ENCODE measurements at regions not wholly inside any gene's neighbourhood (a gene's known extent, or its start where the extent isn't known, plus 50 kb on each side); places are given as distances from the start of the nearest gene placed in this dataset.
A peak's percentile ranks its signal among the peaks of the same experiment; 100 is the strongest.

DNA sequence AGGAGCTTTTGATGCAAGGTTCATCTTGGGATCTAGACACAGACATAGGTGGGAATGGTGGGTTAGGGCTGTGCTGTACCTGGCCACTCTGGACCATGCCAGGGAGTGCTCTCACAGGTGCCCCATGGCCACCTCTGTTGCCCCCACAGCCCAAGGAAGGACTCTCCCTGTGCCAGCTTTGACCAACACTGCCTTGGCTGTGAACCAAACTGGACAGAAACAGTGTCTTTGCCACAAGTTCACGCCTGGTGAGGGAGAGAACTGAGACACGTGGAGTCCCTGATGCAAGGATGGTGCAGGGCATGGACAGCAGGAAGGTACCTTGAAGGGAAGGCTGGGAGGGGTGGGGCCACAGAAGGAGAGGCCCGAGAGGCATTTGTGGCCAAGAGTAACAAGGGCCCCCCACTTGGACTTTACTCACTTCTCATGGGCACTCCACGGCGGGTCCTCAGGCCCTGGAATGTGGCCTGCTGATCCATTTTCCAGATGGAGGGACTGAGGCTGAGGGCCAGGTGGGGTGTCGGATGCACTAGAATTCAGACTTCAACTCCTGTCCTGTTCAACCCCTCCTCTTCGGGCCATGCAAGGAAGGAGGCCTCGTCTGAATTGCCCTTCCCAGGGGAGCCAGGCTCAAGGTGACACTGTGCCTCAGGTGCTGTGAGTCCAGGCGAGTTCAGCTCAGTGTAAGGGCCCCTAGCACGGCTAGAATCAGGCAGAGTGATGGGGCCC, 103.3 kb downstream of the YTHDF1 start:
- intact Hi-C loops (cut with DNase I), result no loop called here
- Histone ChIP-seq H3K27ac (ENCODE audit: low read length) (no peak overlapping the region), H3K27me3 (ENCODE audit: control insufficient read depth, insufficient read depth) (no peaks in the 10 kb centered on the region), H3K9me3 (ENCODE audit: control insufficient read depth, low read length) (peaks cover 2% of the 10 kb centered on the region), H3K4me3 (ENCODE audit: low read length) (no peak overlapping the region), H3K4me1 (ENCODE audit: control insufficient read depth, insufficient read depth, low read length) (no peaks in the 10 kb centered on the region)
- WGBS, result 65% methylated on average over 10 of the region's 10 CpGs
- ATAC-seq, result no peak
- peak; percentile 0 to 20 (median 9) for DNase-seq

- ATAC-seq (no peak), DNase-seq (peak in 2 of 3 donors; percentile 6 to 28)
- no peaks in the 10 kb centered on the region for H3K4me1 ChIP-seq (ENCODE audit: control insufficient read depth, insufficient read depth, low read length)
- no peaks in the 10 kb centered on the region for H3K27me3 ChIP-seq (ENCODE audit: control insufficient read depth, insufficient read depth)
- WGBS, result 80% methylated on average over 9 of the region's 9 CpGs
- peaks cover 2% of the 10 kb centered on the region for H3K9me3 ChIP-seq (ENCODE audit: control insufficient read depth, low read length)
- intact Hi-C loops (cut with DNase I), result no loop called here
- H3K4me3 ChIP-seq (ENCODE audit: low read length), result no peak overlapping the region
- no peak overlapping the region for H3K27ac ChIP-seq (ENCODE audit: low read length)
Measured at GRCh38 chr20:63108247-63108646, 101.5 kb upstream of the BHLHE23 start.

GRCh38 chr20:63107449-63108200, 100.9 kb upstream of the BHLHE23 start:
- ATAC-seq, result no peak
- H3K27ac ChIP-seq (ENCODE audit: low read length), result no peak overlapping the region
- peak; percentile 6 to 23 (median 18) for DNase-seq
- 71% methylated on average over 8 of the region's 8 CpGs for WGBS
- no peak overlapping the region for H3K4me3 ChIP-seq (ENCODE audit: low read length)
- no peaks in the 10 kb centered on the region for H3K4me1 ChIP-seq (ENCODE audit: control insufficient read depth, insufficient read depth, low read length)
- intact Hi-C loops (cut with DNase I), result no loop called here
- H3K9me3 ChIP-seq (ENCODE audit: control insufficient read depth, low read length), result peaks cover 2% of the 10 kb centered on the region
- no peaks in the 10 kb centered on the region for H3K27me3 ChIP-seq (ENCODE audit: control insufficient read depth, insufficient read depth)

GRCh38 chr20:63106765-63107448, 100.1 kb upstream of the BHLHE23 start:
- intact Hi-C loops (cut with DNase I), result no loop called here
- no peak overlapping the region for H3K4me3 ChIP-seq (ENCODE audit: low read length)
- 72% methylated on average over 16 of the region's 16 CpGs for WGBS
- peak; percentile 6 to 22 (median 19) for DNase-seq
- no peak for ATAC-seq
- H3K9me3 ChIP-seq (ENCODE audit: control insufficient read depth, low read length), result no peaks in the 10 kb centered on the region
- H3K4me1 ChIP-seq (ENCODE audit: control insufficient read depth, insufficient read depth, low read length), result no peaks in the 10 kb centered on the region
- no peaks in the 10 kb centered on the region for H3K27me3 ChIP-seq (ENCODE audit: control insufficient read depth, insufficient read depth)
- no peak overlapping the region for H3K27ac ChIP-seq (ENCODE audit: low read length)

GRCh38 chr20:63106108-63106764, 99.5 kb upstream of the BHLHE23 start:
- peak; percentile 30 to 68 for ATAC-seq
- peak; percentile 73 to 81 (median 78) for DNase-seq
- Histone ChIP-seq H3K9me3 (ENCODE audit: control insufficient read depth, low read length) (no peaks in the 10 kb centered on the region), H3K27me3 (ENCODE audit: control insufficient read depth, insufficient read depth) (no peaks in the 10 kb centered on the region), H3K4me1 (ENCODE audit: control insufficient read depth, insufficient read depth, low read length) (no peaks in the 10 kb centered on the region), H3K4me3 (ENCODE audit: low read length) (no peak overlapping the region), H3K27ac (ENCODE audit: low read length) (no peak overlapping the region)
- intact Hi-C loops (cut with DNase I), result no loop called here
- WGBS, result 56% methylated on average over 15 of the region's 15 CpGs

GRCh38 chr20:63105211-63106107, 98.7 kb upstream of the BHLHE23 start:
- Histone ChIP-seq H3K27me3 (ENCODE audit: control insufficient read depth, insufficient read depth) (no peaks in the 10 kb centered on the region), H3K27ac (ENCODE audit: low read length) (no peak overlapping the region)
- intact Hi-C loops (cut with DNase I), result no loop called here

GRCh38 chr20:63104312-63105181, 97.8 kb upstream of the BHLHE23 start:
- Histone ChIP-seq H3K4me3 (ENCODE audit: low read length) (no peak overlapping the region), H3K4me1 (ENCODE audit: control insufficient read depth, insufficient read depth, low read length) (no peaks in the 10 kb centered on the region), H3K27me3 (ENCODE audit: control insufficient read depth, insufficient read depth) (no peaks in the 10 kb centered on the region), H3K27ac (ENCODE audit: low read length) (no peak overlapping the region), H3K9me3 (ENCODE audit: control insufficient read depth, low read length) (no peaks in the 10 kb centered on the region)
- intact Hi-C loops (cut with DNase I), result no loop called here
- DNase-seq (peak; percentile 6 to 40 (median 35)), ATAC-seq (no peak)
- 78% methylated on average over 19 of the region's 19 CpGs for WGBS

More at GRCh38 chr20:63105211-63106107, 98.7 kb upstream of the BHLHE23 start:
- no peak for ATAC-seq
- H3K4me3 ChIP-seq (ENCODE audit: low read length), result no peak overlapping the region
- DNase-seq, result peak; percentile 10 to 39 (median 12)
- no peaks in the 10 kb centered on the region for H3K9me3 ChIP-seq (ENCODE audit: control insufficient read depth, low read length)
- no peaks in the 10 kb centered on the region for H3K4me1 ChIP-seq (ENCODE audit: control insufficient read depth, insufficient read depth, low read length)
- 79% methylated on average over 32 of the region's 32 CpGs for WGBS

DNA sequence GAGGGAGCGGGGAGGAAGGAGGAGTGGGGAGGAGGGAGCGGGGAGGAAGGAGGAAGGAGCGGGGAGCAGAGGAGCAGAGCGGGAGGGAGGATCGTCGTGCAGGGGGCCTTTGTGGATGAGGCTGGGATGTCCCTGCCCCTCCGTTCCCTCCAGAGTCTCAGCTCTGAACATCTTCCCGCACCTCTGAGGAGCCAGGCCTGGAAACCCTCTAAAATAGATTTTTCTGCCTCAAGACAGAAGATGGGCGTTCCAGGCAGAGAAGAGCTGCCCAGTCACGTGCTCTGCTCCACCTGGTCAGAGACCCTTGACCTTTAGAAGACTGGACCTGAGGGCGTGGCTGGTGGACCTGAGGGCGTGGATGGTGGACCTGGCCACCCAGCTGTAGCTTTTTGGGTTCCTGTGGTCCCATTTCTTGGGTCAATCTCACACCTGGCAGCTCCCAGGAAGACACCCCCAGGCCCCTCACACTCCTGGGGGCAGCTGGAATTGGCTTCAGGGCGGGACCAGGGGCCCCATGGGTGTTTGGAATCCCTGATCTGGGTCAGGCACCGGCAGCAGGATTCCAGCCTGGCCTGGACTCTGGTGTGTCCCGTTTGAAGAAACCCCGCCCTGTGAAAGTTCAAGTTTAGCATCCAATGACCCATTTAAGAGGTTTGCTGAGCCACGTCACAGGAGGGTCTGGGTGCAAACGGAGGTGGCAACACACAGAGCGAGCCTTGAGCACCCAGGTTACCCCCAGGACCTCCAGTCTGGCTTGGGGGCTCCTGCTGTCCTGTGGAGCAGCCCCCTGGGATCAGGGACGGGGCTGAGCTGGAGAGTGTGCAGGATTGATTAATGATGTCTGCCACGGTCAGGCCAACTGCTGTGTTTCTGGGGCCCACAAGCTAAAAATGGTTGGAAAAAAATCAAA, 96.9 kb upstream of the BHLHE23 start:
- H3K27ac ChIP-seq (ENCODE audit: low read length), result no peak overlapping the region
- ATAC-seq (no peak), DNase-seq (peak; percentile 11 to 39 (median 32))
- H3K4me3 ChIP-seq (ENCODE audit: low read length), result no peak overlapping the region
- 75% methylated on average over 21 of the region's 21 CpGs for WGBS
- no peaks in the 10 kb centered on the region for H3K9me3 ChIP-seq (ENCODE audit: control insufficient read depth, low read length)
- no peaks in the 10 kb centered on the region for H3K4me1 ChIP-seq (ENCODE audit: control insufficient read depth, insufficient read depth, low read length)
- intact Hi-C loops (cut with DNase I), result no loop called here
- H3K27me3 ChIP-seq (ENCODE audit: control insufficient read depth, insufficient read depth), result no peaks in the 10 kb centered on the region

Measured in right cardiac atrium (tissue), 5 donors.